ENCODE measurements at regions not wholly inside any gene's neighbourhood (a gene's known extent, or its start where the extent isn't known, plus 50 kb on each side); places are given as distances from the start of the nearest gene placed in this dataset.

DNA sequence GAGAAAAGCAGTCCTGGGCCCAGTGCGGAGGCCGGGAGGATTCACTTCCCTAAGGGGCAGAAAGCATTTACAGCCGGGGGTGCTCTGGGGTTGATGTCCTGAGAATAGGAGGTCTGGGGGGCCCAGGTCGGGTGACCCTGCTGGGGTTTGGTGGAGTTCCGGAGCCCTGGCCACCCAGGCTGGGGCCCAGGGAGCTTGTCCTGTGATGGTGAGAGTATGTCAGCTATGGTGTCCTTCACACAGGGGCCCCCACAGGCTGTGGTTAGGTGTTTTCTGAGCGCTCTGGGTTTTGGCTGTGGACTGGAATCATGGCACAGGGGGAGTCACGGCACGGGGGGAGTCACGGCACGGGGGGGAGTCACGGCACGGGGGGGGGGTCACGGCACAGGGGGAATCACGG lies 54.5 kb upstream of the TMEM18 start:
- no peaks in the 10 kb centered on the region for H3K36me3 Mint-ChIP-seq
- H3K4me1 Mint-ChIP-seq = no peaks in the 10 kb centered on the region
- H3K9me3 Mint-ChIP-seq = no peaks in the 10 kb centered on the region
- peaks cover 10% of the 10 kb centered on the region for H3K27me3 Mint-ChIP-seq
- no peak overlapping the region for H3K27ac Mint-ChIP-seq
- no peak overlapping the region for H3K4me3 Mint-ChIP-seq

GRCh38 chr2:729376-729861 lies 52.2 kb upstream of the TMEM18 start:
- Mint-ChIP-seq H3K36me3 (no peaks in the 10 kb centered on the region), H3K27me3 (peaks cover 14% of the 10 kb centered on the region), H3K4me3 (no peak overlapping the region), H3K4me1 (no peaks in the 10 kb centered on the region), H3K27ac (no peak overlapping the region), H3K9me3 (no peaks in the 10 kb centered on the region)

DNA sequence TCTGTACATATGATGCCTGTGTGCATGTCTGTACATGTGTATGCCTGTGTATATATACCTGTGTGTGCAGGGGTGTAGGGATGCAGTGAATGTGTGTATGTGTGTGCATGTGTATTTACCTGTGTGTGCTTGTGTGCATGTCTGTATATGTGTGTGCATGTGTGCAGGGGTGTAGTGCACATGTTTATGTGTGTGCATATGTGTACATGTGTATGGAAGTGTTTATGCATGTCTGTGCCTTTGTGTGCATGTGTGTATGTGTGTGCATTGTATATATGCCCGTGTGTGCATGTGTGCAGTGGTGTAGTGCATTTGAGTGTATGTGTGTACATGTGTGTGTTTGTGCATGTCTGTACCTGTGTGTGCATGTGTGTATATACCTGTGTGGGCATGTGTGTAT lies 51.0 kb upstream of the TMEM18 start:
- H3K36me3 Mint-ChIP-seq = no peaks in the 10 kb centered on the region
- peaks cover 11% of the 10 kb centered on the region for H3K27me3 Mint-ChIP-seq
- H3K4me1 Mint-ChIP-seq = no peaks in the 10 kb centered on the region
- H3K27ac Mint-ChIP-seq = no peak overlapping the region
- H3K9me3 Mint-ChIP-seq = no peaks in the 10 kb centered on the region
- H3K4me3 Mint-ChIP-seq = no peak overlapping the region

- H3K4me1 Mint-ChIP-seq = no peaks in the 10 kb centered on the region
- H3K9me3 Mint-ChIP-seq = no peaks in the 10 kb centered on the region
- no peak overlapping the region for H3K4me3 Mint-ChIP-seq
- H3K27ac Mint-ChIP-seq = no peak overlapping the region
- peaks cover 13% of the 10 kb centered on the region for H3K27me3 Mint-ChIP-seq
- no peaks in the 10 kb centered on the region for H3K36me3 Mint-ChIP-seq
Measured at GRCh38 chr2:727071-727470, 49.9 kb upstream of the TMEM18 start.
